Osteocyte (in vitro differentiated cells): ENCODE measurements at regions not wholly inside any gene's neighbourhood (a gene's known extent, or its start where the extent isn't known, plus 50 kb on each side); places are given as distances from the start of the nearest gene placed in this dataset.
A peak's percentile ranks its signal among the peaks of the same experiment; 100 is the strongest.

Experiments
- DNase-seq: peaks from one replicate; pipeline ENCODE4 v3.0.0; 2021; ENCODE audit warnings: mixed read lengths; ENCODE audit not compliant: unreplicated experiment; ENCODE audit errors: extremely low spot score
- H3K27ac Mint-ChIP-seq: one replicate; pipeline ENCODE4 v1.8.0; 2021; ENCODE audit warnings: mild to moderate bottlenecking, mixed read lengths; ENCODE audit not compliant: unreplicated experiment
- H3K27me3 Mint-ChIP-seq: one replicate; pipeline ENCODE4 v1.8.0; 2021; ENCODE audit warnings: mixed read lengths; ENCODE audit not compliant: unreplicated experiment
- H3K36me3 Mint-ChIP-seq: one replicate; pipeline ENCODE4 v1.8.0; 2021; ENCODE audit warnings: mixed read lengths; ENCODE audit not compliant: unreplicated experiment
- H3K4me1 Mint-ChIP-seq: one replicate; pipeline ENCODE4 v1.8.0; 2021; ENCODE audit warnings: mixed read lengths; ENCODE audit not compliant: unreplicated experiment
- H3K4me3 Mint-ChIP-seq: one replicate; pipeline ENCODE4 v1.8.0; 2021; ENCODE audit warnings: mild to moderate bottlenecking, moderate library complexity, mixed read lengths; ENCODE audit not compliant: unreplicated experiment
- H3K9me3 Mint-ChIP-seq: one replicate; pipeline ENCODE4 v1.8.0; 2021; ENCODE audit warnings: mixed read lengths; ENCODE audit not compliant: unreplicated experiment
- CTCF ChIP-seq: fragments of 200-600 bp; sonication (generic); IDR thresholded peaks from 2 replicates; pipeline ENCODE4 v1.5.0; 2021; ENCODE audit warnings: antibody characterized with exemption, mild to moderate bottlenecking, moderate library complexity

- H3K27ac Mint-ChIP-seq: peak overlapping the region; percentile 59
- no peak for TF ChIP-seq CTCF
- no peaks in the 10 kb centered on the region for H3K36me3 Mint-ChIP-seq
- no peaks in the 10 kb centered on the region for H3K9me3 Mint-ChIP-seq
- no peak for DNase-seq
- H3K27me3 Mint-ChIP-seq: no peaks in the 10 kb centered on the region
- H3K4me3 Mint-ChIP-seq: no peak overlapping the region
- peaks cover 49% of the 10 kb centered on the region for H3K4me1 Mint-ChIP-seq
Measured at GRCh38 chr3:150299201-150299600, 108.9 kb upstream of the TSC22D2 start.

- Mint-ChIP-seq H3K4me3 (no peak overlapping the region), H3K27me3 (no peaks in the 10 kb centered on the region), H3K36me3 (no peaks in the 10 kb centered on the region), H3K9me3 (no peaks in the 10 kb centered on the region), H3K4me1 (peaks cover 58% of the 10 kb centered on the region), H3K27ac (peak overlapping the region; percentile 75)
- no peak for DNase-seq
- no peak for TF ChIP-seq CTCF
Measured at GRCh38 chr3:150296966-150297365, 111.1 kb upstream of the TSC22D2 start.

- no peak overlapping the region for H3K4me3 Mint-ChIP-seq
- H3K27me3 Mint-ChIP-seq: no peaks in the 10 kb centered on the region
- no peak for DNase-seq
- peaks cover 56% of the 10 kb centered on the region for H3K4me1 Mint-ChIP-seq
- H3K36me3 Mint-ChIP-seq: no peaks in the 10 kb centered on the region
- peak overlapping the region; percentile 75 for H3K27ac Mint-ChIP-seq
- no peak for TF ChIP-seq CTCF
- H3K9me3 Mint-ChIP-seq: peaks cover 6% of the 10 kb centered on the region
Measured at GRCh38 chr3:150296123-150296735, 111.9 kb upstream of the TSC22D2 start.

- DNase-seq: no peak
- TF ChIP-seq CTCF: no peak
- Mint-ChIP-seq H3K4me1 (peaks cover 42% of the 10 kb centered on the region), H3K36me3 (no peaks in the 10 kb centered on the region), H3K27me3 (no peaks in the 10 kb centered on the region), H3K9me3 (peaks cover 10% of the 10 kb centered on the region), H3K27ac (peak overlapping the region; percentile 64), H3K4me3 (no peak overlapping the region)
Measured at GRCh38 chr3:150293401-150294001, 114.6 kb upstream of the TSC22D2 start.

GRCh38 chr3:150292891-150293290 lies 115.2 kb upstream of the TSC22D2 start:
- DNase-seq: no peak
- H3K27ac Mint-ChIP-seq: no peak overlapping the region
- no peaks in the 10 kb centered on the region for H3K27me3 Mint-ChIP-seq
- H3K4me3 Mint-ChIP-seq: no peak overlapping the region
- TF ChIP-seq CTCF: no peak
- H3K9me3 Mint-ChIP-seq: peaks cover 10% of the 10 kb centered on the region
- H3K36me3 Mint-ChIP-seq: no peaks in the 10 kb centered on the region
- peaks cover 41% of the 10 kb centered on the region for H3K4me1 Mint-ChIP-seq
